TTC549 (cell line): ENCODE measurements at regions not wholly inside any gene's neighbourhood (a gene's known extent, or its start where the extent isn't known, plus 50 kb on each side); places are given as distances from the start of the nearest gene placed in this dataset.

ENCODE experiments used
- FAIRE-seq: peaks from 2 replicates; lab custom pipeline; 2012; peaks lifted over from hg19 to GRCh38; lab: Jason Lieb, UNC

- peak; percentile 85 for FAIRE-seq
Observed at GRCh38 chr3:176430244-176431037, 766.8 kb downstream of the TBL1XR1 start.

GRCh38 chr3:176428552-176428951 lies 768.7 kb downstream of the TBL1XR1 start:
- FAIRE-seq = no peak

GRCh38 chr3:176426371-176426770 lies 770.9 kb downstream of the TBL1XR1 start:
- FAIRE-seq = no peak

DNA sequence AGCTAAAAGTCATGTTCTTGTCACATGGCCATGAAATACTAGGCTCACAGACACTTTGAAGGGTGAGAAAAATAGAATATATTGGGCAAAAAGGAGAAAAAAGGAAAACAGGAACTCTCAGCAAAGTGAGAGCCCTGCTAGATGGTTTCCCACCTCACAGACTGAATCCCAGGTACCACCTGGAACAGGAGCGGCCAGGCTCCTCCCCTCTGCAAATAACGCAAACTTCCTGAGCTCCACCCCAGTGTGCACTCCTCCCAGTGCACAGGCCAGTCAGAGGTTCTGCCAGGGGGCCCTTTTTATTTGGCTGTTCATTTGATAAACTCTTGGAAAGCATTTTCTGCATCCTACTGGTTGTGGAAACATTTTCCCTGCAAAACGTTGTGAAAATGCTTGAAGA lies 780.4 kb downstream of the TBL1XR1 start:
- FAIRE-seq = no peak

DNA sequence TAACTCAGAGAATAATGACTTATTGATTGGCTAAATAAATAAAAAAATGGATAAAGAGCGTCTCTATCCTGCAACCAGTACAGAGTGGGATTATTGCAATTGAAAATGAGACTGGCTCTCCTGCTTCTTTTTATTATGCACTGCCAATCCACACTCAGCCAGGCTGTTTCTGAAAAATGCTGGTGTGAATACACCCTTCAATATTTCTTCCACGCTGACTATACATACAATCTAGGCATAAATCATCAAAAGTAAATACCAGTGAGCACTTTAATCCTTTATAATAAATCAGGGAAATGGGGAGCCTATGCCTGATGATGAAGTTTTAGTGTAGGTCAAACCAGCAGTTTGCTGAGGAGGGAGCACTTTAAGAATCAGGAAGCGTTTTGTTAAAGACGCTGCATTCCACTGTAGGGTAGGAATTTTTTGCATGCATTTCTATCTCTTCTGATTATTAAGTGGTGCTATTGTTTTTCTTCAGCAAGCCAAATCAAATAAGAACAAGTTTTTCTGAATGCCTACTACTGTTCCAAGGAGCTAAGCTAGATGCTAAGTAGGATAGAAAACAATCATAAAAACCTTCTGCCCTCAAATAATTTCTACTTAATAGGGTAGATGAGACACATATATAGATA lies 781.5 kb downstream of the TBL1XR1 start:
- FAIRE-seq = no peak

DNA sequence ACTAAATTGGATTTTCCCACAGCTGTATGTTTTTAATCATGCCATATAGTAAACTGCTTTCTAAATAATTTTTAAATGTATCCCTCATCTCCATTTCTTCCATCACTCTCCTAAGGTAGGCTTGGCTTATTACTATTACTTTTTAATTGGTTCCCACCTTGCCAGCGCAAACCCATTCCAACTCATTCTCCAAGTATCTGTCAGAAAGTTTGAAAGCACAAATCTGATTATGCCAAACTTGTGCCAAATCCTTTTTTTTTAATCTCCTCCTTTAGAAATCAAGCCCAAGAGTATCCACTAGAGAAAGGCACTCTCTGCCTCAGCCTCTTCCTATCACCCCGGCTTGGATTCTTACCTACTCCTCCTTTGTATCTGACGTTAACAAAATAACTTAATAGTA lies 784.5 kb downstream of the TBL1XR1 start:
- no peak for FAIRE-seq

GRCh38 chr3:176403531-176403930 lies 793.8 kb downstream of the TBL1XR1 start:
- FAIRE-seq = no peak

DNA sequence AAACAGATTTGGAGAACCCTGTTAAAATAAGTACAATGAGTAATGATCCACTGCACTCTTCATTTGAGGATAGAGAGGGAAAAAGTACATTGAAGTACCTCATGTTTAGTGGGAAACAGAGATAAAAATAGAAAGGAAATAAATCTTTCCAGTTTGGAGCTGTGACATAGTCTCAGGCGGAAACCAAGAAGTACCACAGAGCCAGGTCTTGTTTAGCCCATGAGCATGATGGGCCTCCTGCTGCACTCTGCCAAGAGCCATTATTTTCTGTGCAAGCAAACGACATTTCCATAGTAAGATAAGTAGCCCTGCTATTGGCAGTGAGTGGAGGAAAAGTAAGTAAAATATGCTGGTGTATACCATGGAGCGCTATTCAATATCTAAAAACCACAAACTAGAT lies 796.1 kb downstream of the TBL1XR1 start:
- FAIRE-seq = no peak

DNA sequence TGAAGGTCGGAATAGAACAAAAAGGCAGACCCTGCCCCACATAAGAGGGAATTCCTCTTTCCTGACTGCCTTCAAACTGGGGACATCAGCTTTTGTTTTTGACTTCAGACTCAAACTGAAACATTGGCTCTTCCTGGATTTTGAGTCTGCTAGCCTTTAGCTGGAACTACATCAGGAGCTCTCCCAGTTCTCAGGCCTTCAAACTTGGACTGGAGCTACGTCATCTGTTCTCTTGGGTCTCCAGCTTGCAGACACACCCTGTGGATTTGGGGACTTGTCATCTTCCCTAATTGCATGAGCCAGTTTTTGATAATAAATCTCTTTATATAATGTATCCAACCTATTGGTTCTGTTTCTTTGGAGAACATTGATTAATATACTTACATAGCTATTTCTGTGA lies 798.1 kb downstream of the TBL1XR1 start:
- FAIRE-seq = no peak

GRCh38 chr3:176395240-176395639 lies 802.0 kb downstream of the TBL1XR1 start:
- FAIRE-seq = no peak

- FAIRE-seq = no peak
Observed at GRCh38 chr3:176378789-176379188, 818.5 kb downstream of the TBL1XR1 start.

GRCh38 chr3:176376531-176376930 lies 820.8 kb downstream of the TBL1XR1 start:
- FAIRE-seq = no peak

DNA sequence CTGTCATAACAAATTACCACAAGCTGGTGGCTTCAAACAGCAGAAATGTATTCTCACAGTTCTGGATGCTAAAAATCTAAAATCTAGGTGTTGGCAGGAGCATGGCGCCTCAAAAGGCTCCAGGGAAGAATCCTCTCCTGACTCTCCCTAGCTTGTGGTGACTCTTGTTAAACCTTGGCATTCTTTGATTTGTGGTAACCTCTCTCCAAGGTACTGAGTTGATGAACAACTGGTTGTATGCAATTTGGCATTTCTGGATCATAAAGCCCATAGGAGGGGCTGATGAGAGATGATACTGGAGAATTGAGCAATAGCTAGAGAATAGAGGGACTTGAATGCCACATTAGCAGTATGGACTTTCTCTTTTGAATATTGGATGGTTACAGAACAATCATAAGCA lies 821.8 kb downstream of the TBL1XR1 start:
- no peak for FAIRE-seq

DNA sequence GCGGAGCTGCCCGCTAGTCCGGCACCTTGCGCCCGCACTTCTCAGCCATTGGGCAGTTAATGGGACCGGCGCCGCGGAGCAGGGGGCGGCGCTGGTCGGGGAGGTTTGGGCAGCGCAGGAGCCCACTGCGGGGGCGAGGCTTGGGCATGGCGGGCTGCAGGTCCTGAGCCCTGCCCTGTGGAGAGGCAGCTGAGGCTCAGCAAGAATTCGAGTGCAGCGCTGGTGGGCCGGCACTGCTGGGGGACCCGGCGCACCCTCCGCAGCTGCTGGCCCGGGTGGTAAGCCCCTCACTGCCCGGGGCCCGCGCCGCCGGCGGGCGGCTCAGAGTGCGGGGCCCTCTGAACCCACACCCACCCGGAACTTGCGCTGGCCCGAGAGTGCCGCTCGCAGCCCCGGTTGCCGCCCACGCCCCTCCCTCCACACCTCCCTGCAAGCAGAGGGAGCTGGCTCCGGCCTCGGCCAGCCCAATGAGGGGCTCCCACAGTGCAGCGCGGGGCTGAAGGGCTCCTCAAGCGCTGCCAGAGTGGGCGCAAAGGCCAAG lies 835.0 kb downstream of the TBL1XR1 start:
- FAIRE-seq = no peak

DNA sequence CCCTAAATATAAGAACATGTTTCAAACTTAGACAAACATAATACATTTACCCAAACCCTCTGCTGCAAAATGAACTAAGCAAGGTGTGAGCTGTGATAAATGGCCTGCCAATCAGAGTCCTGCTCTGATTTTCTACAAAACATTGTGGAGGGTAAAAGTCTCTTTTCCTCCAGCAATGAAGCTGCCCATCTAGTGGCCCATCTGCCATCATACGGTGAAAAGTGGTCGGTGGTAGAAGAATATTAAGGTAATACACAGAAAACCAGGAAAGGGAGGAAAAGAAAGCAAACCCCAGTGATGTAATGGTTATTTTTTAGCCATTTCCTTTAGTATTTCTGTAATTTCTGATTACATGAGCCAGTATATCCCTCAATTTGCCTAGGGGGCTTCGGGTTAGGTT lies 838.1 kb downstream of the TBL1XR1 start:
- FAIRE-seq = no peak

- peak; percentile 3 for FAIRE-seq
Observed at GRCh38 chr3:176357891-176358290, 839.4 kb downstream of the TBL1XR1 start.

DNA sequence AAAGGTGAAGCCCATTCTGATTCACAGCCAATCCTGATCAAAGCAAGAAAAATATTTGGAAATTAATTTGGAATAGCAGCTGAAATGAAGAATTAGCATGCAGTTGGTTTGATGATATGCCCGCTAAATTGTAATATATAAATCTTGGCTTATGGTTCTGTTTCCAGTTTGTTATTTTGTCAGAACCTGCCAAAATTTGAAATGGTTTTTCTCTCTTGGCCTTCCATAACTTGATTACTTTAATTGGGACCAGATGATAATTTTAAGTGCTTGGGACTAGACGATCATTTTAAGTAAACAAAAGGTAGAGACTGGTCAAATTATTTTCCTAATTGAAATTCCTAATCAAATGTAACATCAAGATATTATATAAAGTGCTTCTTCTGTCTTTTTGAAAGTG lies 842.4 kb downstream of the TBL1XR1 start:
- FAIRE-seq = no peak

- no peak for FAIRE-seq
Observed at GRCh38 chr3:176352716-176353334, 844.5 kb downstream of the TBL1XR1 start.

- no peak for FAIRE-seq
Observed at GRCh38 chr3:176351408-176351807, 845.9 kb downstream of the TBL1XR1 start.

DNA sequence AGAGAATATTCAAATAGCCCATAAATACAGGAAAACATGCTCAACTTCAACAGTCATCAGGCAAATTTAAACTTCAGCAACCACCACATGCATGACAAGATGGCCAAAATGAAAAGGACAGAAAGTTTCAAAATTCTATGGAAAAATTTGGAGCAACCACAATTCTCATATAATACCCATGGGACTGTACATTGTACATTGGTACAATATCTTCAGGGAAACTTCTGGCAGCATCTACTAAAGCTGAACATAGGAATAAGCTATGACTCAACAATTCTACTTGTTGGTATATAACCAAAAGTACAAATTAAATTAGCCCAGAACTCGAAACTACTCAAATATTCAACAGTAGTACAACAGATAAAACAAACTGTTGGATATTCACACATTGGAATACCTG lies 847.6 kb downstream of the TBL1XR1 start:
- FAIRE-seq = no peak

- FAIRE-seq = no peak
Observed at GRCh38 chr3:176347424-176348146, 849.7 kb downstream of the TBL1XR1 start.

- FAIRE-seq = no peak
Observed at GRCh38 chr3:176341963-176342362, 855.3 kb downstream of the TBL1XR1 start.

DNA sequence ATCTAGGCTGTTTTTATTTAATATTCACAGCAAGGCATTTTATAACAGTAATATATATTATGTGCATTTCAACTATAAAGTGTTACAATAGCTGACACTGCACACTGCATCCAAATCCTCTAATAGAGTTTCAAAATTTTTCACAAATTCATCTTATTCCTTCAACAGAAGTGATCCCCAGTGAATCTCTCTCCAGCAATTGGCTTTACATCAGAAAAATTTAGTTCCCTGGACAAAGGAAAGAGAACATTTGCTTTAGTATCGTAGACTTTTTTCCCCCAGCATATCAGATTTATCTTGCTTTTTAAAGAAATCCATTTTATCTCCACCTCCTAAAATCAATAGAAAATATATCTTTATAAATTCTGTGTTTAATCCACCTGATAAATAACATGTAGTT lies 868.6 kb downstream of the TBL1XR1 start:
- no peak for FAIRE-seq
